GM19239 (cell line): ENCODE measurements at regions not wholly inside any gene's neighbourhood (a gene's known extent, or its start where the extent isn't known, plus 50 kb on each side); places are given as distances from the start of the nearest gene placed in this dataset.
"Not testable (repeated sequence)": the region's sequence is repeated elsewhere in the genome, so short reads cannot be mapped to it uniquely, and the experiment has no call there.

Experiments used
- DNase-seq: peaks from one replicate; pipeline ENCODE4 v3.0.0; 2011; ENCODE audit warnings: low spot score; ENCODE audit not compliant: insufficient read length
- FAIRE-seq: peaks from 2 replicates; lab custom pipeline; 2011; peaks lifted over from hg19 to GRCh38; lab: Jason Lieb, UNC

DNA sequence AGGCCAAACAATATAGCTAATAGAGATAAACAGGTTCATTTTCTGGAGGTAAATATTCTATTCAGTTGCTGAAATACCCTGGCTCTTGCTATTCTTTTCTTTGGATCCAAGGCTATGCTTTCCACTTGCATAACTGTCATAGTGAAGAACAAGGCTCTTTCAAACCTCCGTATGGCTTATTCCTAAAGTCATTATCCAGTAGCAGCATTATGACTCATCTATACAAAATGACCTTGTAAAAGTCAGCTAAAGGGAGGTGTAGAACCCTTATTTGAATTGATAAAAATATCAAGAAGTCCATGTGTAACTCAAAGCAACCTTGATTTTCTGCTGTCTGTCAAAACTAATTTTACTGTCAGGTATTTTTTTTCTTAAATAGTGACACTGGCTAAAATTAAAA is 447.8 kb downstream of the PLK2 start:
- FAIRE-seq, result no peak

GRCh38 chr5:58011301-58011700 is 448.6 kb downstream of the PLK2 start:
- FAIRE-seq, result no peak
- no peak for DNase-seq

More for the DNA sequence above, 447.8 kb downstream of the PLK2 start:
- DNase-seq, result no peak

GRCh38 chr5:58009754-58010153 is 450.1 kb downstream of the PLK2 start:
- FAIRE-seq (no peak), DNase-seq (no peak)

DNA sequence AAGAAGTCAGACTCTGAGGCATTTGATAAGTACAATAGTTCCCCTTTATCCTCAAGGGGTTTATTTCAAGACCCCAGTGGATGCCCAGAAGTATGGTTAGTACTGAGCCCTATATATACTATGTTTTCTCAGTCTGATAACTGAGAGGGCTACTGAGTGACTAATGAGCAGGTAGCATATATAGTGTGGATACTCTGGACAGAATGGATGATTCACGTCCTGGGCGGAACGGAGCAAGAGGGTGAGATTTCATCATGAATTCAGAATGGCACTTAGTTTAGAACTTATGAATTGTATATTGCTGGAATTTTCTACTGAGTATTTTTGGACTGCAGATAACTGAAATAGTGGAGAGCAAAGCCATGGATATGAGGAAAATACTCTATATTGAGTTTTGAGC is 457.6 kb downstream of the PLK2 start:
- FAIRE-seq (no peak), DNase-seq (no peak)

GRCh38 chr5:57993866-57994265 is 466.0 kb downstream of the PLK2 start:
- FAIRE-seq, result no peak
- no peak for DNase-seq

- FAIRE-seq (no peak), DNase-seq (no peak)
Measured at GRCh38 chr5:57989378-57989777, 470.5 kb downstream of the PLK2 start.

GRCh38 chr5:57988813-57989212 is 471.1 kb downstream of the PLK2 start:
- no peak for FAIRE-seq
- DNase-seq, result no peak

DNA sequence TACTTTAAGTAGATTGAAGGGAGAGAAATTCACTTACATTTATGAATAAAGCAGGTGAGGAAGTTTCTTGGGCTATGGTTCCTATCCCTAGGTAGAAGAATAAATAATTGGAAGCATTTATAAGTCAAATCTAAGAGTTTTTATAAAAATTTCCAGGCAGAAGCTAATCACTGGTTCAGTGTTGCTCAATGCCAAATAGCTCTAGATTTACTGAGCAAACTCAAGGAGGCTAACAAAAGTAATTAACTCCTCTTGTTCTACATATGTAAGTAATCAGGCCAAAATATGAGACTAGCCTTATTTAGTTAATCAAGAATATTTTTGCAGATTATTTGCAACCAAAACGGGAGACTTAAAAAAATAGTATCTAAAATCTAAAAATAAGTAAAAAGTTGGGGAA is 472.3 kb downstream of the PLK2 start:
- FAIRE-seq (no peak), DNase-seq (no peak)

DNA sequence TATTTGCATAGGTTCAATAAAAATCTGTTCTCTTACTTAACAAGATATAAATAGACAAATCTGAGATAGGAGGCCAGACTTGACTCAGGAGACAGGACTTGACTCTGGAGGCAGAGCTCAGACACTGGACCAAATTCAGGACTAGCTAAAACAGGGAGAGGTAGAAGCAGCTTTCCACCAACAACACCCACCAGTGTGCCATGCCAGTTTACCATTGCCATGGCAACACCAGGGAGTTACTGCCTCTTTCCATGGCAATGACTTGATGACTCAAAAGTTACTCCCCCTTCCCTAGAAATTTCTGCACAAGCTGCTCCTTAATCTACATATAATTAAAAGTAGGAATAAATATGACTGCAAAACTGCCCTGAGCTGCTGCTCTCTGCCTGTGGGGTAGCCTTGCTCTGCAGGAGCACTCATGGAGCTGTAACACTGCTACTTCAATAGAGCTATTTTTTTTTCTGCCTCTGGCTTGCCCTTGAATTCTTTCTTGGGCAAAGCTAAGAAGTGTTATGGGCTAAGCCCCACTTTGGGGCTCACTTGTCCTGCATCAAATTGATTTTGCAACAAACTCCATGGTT is 473.0 kb downstream of the PLK2 start:
- FAIRE-seq, result no peak

GRCh38 chr5:57983426-57983825 is 476.5 kb downstream of the PLK2 start:
- DNase-seq (no peak), FAIRE-seq (no peak)

More for the DNA sequence above, 473.0 kb downstream of the PLK2 start:
- DNase-seq, result no peak

GRCh38 chr5:57979671-57980070 is 480.2 kb downstream of the PLK2 start:
- DNase-seq, result no peak
- FAIRE-seq, result no peak

- no peak for DNase-seq
- FAIRE-seq, result no peak
Measured at GRCh38 chr5:57976506-57976905, 483.4 kb downstream of the PLK2 start.

DNA sequence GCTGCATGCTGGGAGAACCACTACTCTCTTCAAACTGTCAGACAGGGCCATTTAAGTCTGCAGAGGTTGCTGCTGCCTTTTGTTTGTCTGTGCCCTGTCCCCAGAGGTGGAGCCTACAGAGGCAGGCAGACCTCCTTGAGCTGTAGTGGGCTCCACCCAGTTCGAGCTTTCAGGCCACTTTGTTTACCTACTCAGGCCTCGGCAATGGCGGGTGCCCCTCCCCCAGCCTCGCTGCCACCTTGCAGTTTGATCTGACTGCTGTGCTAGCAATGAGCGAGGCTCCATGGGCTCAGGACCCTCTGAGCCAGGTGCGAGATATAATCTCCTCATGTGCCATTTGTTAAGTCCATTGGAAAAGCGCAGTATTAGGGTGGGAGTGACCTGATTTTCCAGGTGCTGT is 487.8 kb downstream of the PLK2 start:
- not testable (repeated sequence) for DNase-seq, FAIRE-seq

GRCh38 chr5:57960569-57960968 is 478.0 kb upstream of the ACTBL2 start:
- no peak for FAIRE-seq
- DNase-seq, result no peak

- FAIRE-seq, result no peak
Measured at GRCh38 chr5:57956636-57957035, 474.0 kb upstream of the ACTBL2 start.

GRCh38 chr5:57955511-57955910 is 472.9 kb upstream of the ACTBL2 start:
- no peak for FAIRE-seq

More at GRCh38 chr5:57956636-57957035, 474.0 kb upstream of the ACTBL2 start:
- DNase-seq, result no peak

DNA sequence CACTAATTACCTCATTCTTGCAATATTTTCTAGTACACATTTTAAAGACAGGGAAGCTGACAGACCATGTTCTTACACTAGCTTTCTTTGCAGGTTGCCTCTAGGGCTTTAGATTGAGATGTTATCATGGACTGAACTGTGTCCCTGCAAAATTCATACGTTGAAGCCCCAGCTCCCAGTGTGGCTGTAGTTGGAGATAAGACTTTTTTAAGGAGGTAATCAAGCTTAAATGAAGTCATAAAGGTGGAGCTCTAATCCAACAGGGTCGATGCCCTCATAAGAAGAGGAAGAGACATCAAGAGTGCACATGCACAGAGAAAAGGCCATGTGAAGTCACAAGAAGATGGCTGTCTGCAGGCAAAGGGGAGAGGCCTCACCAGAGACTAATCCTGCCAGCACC is 471.2 kb upstream of the ACTBL2 start:
- no peak for DNase-seq
- no peak for FAIRE-seq

More at GRCh38 chr5:57955511-57955910, 472.9 kb upstream of the ACTBL2 start:
- no peak for DNase-seq

- no peak for DNase-seq
- FAIRE-seq, result no peak
Measured at GRCh38 chr5:57950616-57951228, 468.1 kb upstream of the ACTBL2 start.

DNA sequence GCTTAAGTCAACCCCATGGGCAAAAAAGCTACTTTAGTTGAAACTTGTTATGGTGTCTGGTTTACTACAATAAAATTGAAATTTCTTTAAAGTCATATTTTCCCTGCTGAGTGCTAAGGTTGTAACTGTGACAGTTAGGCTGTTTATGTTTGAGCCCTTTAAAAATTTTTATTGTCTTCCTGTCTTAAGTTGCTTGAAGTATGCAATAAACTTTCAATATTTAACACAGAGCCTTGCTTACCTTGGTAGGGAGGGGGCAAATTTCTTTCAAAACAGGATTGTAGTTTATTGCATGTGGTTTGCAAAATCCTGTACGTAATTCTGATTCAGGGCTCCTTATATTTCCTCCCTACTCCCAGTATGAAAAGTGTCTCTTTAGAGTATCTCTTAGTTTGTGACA is 465.5 kb upstream of the ACTBL2 start:
- no peak for DNase-seq
- no peak for FAIRE-seq

DNA sequence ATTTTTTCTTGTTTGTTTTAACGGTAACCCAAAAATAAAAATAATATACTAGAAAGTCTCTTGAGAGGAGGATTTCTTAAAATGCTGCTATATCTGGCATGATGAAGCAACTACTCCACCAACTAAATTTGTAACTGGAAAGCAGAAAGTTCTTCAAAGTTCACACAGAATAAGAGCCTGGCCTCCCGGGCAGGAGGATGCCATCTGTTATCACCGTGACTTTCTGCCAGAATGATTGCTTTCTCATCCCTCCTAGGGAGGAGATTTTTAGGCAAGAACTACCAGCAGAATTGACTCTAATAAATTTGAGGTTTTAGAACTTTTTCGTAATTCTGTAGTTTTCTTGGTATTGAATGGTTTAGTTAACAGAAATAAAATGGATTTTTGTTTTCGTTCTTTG is 464.6 kb upstream of the ACTBL2 start:
- no peak for DNase-seq
- FAIRE-seq, result no peak

DNA sequence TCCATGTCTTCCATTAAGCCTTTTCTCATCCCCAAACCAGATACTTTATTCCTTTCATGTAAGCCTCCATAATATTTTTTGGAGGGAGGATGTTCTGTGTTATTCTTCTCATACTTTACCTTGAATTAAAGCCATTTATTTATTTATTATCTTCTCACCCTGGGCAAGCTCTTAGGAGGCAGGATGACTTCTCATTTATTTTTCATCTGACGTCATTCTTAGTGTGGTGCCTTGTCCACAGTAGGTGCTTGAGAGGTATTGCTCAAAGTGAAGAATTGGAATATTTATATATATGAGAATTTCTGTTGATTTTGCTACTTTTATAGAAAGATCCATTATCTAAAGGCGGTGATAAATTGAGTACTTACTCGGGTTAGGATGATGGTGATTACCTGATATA is 458.3 kb upstream of the ACTBL2 start:
- no peak for FAIRE-seq
- no peak for DNase-seq

- FAIRE-seq, result no peak
Measured at GRCh38 chr5:57940236-57940635, 457.6 kb upstream of the ACTBL2 start.

More at GRCh38 chr5:57940236-57940635, 457.6 kb upstream of the ACTBL2 start:
- DNase-seq, result no peak
